HepG2 (cell line): ENCODE measurements at regions not wholly inside any gene's neighbourhood (a gene's known extent, or its start where the extent isn't known, plus 50 kb on each side); places are given as distances from the start of the nearest gene placed in this dataset.

Experiments used
- ELF3 ChIP-seq: IDR thresholded peaks from 2 replicates; pipeline ENCODE4 v1.6.1; 2016; ENCODE audit warnings: missing genetic modification reagents, missing compliant biosample characterization
- FOXA3 ChIP-seq: IDR thresholded peaks from 2 replicates; pipeline ENCODE4 v1.6.1; 2016; ENCODE audit warnings: missing genetic modification reagents, missing compliant biosample characterization
- HNRNPL ChIP-seq: fragments of 200-400 bp; formaldehyde crosslinking; IDR thresholded peaks from 2 replicates; pipeline ENCODE4 v1.6.1; 2017; ENCODE audit warnings: mild to moderate bottlenecking, low read depth, low read length
- KLF9 ChIP-seq: IDR thresholded peaks from 2 replicates; pipeline ENCODE4 v1.6.1; 2016; ENCODE audit warnings: low read depth
- MAFG ChIP-seq: sonication (generic); formaldehyde crosslinking; IDR thresholded peaks from 2 replicates; pipeline ENCODE4 v1.5.1; 2020; ENCODE audit warnings: mild to moderate bottlenecking, missing genetic modification reagents
- MTF1 ChIP-seq: sonication (generic); formaldehyde crosslinking; IDR thresholded peaks from 2 replicates; pipeline ENCODE4 v1.5.0; 2020; ENCODE audit warnings: missing genetic modification reagents
- PHF21A ChIP-seq: sonication (generic); formaldehyde crosslinking; IDR thresholded peaks from 2 replicates; pipeline ENCODE4 v1.5.0; 2020; ENCODE audit warnings: mild to moderate bottlenecking, missing genetic modification reagents
- YEATS4 ChIP-seq: sonication (generic); formaldehyde crosslinking; IDR thresholded peaks from 2 replicates; pipeline ENCODE4 v1.4.0; 2020; ENCODE audit warnings: missing genetic modification reagents, borderline replicate concordance
- ZFP36 ChIP-seq: fragments of 150-350 bp; IDR thresholded peaks from 2 replicates; pipeline ENCODE4 v1.6.1; 2018; ENCODE audit warnings: borderline replicate concordance, low read length, low read depth; ENCODE audit not compliant: partially characterized antibody
- ZNF660 ChIP-seq: sonication (generic); formaldehyde crosslinking; IDR thresholded peaks from 2 replicates; pipeline ENCODE4 v1.5.1; 2020; ENCODE audit warnings: mild to moderate bottlenecking, low read depth, missing genetic modification reagents, borderline replicate concordance
- ZNF724P ChIP-seq: sonication (generic); formaldehyde crosslinking; IDR thresholded peaks from 2 replicates; pipeline ENCODE4 v1.8.0; 2022; ENCODE audit warnings: missing genetic modification reagents, borderline replicate concordance
- ZSCAN22 ChIP-seq: sonication (generic); formaldehyde crosslinking; IDR thresholded peaks from 2 replicates; pipeline ENCODE4 v1.4.0; 2020; ENCODE audit warnings: mild to moderate bottlenecking, missing genetic modification reagents
- ZZZ3 ChIP-seq: sonication (generic); formaldehyde crosslinking; IDR thresholded peaks from 2 replicates; pipeline ENCODE4 v1.4.0; 2020; ENCODE audit warnings: missing genetic modification reagents, mild to moderate bottlenecking, borderline replicate concordance
- TF ChIP-seq, protein P1 (sequence below): sonication (generic); formaldehyde crosslinking; IDR thresholded peaks from 2 replicates; pipeline ENCODE4 v1.5.1; 2020; ENCODE audit warnings: mild to moderate bottlenecking, missing genetic modification reagents, borderline replicate concordance
- TF ChIP-seq, protein P2 (sequence below): sonication (generic); formaldehyde crosslinking; IDR thresholded peaks from 2 replicates; pipeline ENCODE4 v1.4.0; 2020; ENCODE audit warnings: missing genetic modification reagents, borderline replicate concordance
- TF ChIP-seq, protein P3 (sequence below): IDR thresholded peaks from 2 replicates; pipeline ENCODE4 v1.6.1; 2012; ENCODE audit warnings: inconsistent platforms
- TF ChIP-seq, protein P4 (sequence below): sonication (generic); formaldehyde crosslinking; IDR thresholded peaks from 2 replicates; pipeline ENCODE4 v1.5.0; 2020; ENCODE audit warnings: mild to moderate bottlenecking, missing genetic modification reagents, borderline replicate concordance
- TF ChIP-seq, protein P5 (sequence below): IDR thresholded peaks from 2 replicates; pipeline ENCODE4 v1.6.1; 2016; ENCODE audit warnings: mild to moderate bottlenecking

DNA sequence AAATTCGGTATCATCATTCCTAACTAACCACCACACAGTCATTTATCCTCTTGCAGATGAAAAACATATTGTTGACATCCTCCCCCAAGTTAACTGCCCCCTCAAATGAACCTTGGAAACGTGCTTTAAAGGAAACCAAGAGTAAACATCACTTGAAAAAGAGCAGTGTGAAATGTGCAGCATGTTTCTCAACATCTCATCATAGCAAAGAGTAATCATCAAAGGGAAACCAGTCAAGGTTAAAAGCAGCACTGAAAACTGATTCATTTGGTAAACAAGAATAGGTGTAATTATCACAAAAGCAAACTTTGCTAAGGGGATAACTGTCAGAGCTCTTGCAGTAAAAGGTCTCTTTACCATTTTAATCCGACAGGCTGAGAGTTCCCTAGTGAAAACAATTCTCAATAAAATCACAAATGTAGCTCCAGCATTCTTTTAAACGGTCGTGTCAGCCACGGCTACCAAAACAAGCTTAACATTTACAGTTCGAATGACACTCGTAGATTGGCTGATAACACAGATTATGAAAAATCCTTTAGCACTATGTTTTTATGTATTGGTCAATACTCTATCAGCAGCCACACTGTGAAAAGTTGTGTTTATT is 461.0 kb downstream of the GBE1 start (continued):
- TF ChIP-seq, protein P1, sequence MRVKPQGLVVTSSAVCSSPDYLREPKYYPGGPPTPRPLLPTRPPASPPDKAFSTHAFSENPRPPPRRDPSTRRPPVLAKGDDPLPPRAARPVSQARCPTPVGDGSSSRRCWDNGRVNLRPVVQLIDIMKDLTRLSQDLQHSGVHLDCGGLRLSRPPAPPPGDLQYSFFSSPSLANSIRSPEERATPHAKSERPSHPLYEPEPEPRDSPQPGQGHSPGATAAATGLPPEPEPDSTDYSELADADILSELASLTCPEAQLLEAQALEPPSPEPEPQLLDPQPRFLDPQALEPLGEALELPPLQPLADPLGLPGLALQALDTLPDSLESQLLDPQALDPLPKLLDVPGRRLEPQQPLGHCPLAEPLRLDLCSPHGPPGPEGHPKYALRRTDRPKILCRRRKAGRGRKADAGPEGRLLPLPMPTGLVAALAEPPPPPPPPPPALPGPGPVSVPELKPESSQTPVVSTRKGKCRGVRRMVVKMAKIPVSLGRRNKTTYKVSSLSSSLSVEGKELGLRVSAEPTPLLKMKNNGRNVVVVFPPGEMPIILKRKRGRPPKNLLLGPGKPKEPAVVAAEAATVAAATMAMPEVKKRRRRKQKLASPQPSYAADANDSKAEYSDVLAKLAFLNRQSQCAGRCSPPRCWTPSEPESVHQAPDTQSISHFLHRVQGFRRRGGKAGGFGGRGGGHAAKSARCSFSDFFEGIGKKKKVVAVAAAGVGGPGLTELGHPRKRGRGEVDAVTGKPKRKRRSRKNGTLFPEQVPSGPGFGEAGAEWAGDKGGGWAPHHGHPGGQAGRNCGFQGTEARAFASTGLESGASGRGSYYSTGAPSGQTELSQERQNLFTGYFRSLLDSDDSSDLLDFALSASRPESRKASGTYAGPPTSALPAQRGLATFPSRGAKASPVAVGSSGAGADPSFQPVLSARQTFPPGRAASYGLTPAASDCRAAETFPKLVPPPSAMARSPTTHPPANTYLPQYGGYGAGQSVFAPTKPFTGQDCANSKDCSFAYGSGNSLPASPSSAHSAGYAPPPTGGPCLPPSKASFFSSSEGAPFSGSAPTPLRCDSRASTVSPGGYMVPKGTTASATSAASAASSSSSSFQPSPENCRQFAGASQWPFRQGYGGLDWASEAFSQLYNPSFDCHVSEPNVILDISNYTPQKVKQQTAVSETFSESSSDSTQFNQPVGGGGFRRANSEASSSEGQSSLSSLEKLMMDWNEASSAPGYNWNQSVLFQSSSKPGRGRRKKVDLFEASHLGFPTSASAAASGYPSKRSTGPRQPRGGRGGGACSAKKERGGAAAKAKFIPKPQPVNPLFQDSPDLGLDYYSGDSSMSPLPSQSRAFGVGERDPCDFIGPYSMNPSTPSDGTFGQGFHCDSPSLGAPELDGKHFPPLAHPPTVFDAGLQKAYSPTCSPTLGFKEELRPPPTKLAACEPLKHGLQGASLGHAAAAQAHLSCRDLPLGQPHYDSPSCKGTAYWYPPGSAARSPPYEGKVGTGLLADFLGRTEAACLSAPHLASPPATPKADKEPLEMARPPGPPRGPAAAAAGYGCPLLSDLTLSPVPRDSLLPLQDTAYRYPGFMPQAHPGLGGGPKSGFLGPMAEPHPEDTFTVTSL (CRISPR knock-in tag), result peak; percentile 100
- no peak for TF ChIP-seq ZSCAN22 (CRISPR knock-in tag)
- TF ChIP-seq, protein P2, sequence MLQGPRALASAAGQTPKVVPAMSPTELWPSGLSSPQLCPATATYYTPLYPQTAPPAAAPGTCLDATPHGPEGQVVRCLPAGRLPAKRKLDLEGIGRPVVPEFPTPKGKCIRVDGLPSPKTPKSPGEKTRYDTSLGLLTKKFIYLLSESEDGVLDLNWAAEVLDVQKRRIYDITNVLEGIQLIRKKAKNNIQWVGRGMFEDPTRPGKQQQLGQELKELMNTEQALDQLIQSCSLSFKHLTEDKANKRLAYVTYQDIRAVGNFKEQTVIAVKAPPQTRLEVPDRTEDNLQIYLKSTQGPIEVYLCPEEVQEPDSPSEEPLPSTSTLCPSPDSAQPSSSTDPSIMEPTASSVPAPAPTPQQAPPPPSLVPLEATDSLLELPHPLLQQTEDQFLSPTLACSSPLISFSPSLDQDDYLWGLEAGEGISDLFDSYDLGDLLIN (CRISPR knock-in tag), result peak; percentile 48; the same call in 1 of the 2 replicates
- 0 out of 2 replicates have a peak, but pooled peaks have one; percentile 60 for TF ChIP-seq MTF1 (CRISPR knock-in tag)
- TF ChIP-seq, protein P3, sequence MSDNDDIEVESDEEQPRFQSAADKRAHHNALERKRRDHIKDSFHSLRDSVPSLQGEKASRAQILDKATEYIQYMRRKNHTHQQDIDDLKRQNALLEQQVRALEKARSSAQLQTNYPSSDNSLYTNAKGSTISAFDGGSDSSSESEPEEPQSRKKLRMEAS, result peak; percentile 68; the same call in 1 of the 2 replicates
- TF ChIP-seq FOXA3 (CRISPR knock-in tag), result peak; percentile 100
- peak; percentile 88 for TF ChIP-seq PHF21A (CRISPR knock-in tag)
- peak; percentile 90 for TF ChIP-seq ELF3 (CRISPR knock-in tag)
- peak; percentile 79 for TF ChIP-seq ZFP36
- TF ChIP-seq KLF9 (CRISPR knock-in tag), result 0 out of 2 replicates have a peak, but pooled peaks have one; percentile 68
- peak; percentile 53; the same call in 1 of the 2 replicates for TF ChIP-seq YEATS4 (CRISPR knock-in tag)
- TF ChIP-seq ZZZ3, result no peak
- TF ChIP-seq, protein P4, sequence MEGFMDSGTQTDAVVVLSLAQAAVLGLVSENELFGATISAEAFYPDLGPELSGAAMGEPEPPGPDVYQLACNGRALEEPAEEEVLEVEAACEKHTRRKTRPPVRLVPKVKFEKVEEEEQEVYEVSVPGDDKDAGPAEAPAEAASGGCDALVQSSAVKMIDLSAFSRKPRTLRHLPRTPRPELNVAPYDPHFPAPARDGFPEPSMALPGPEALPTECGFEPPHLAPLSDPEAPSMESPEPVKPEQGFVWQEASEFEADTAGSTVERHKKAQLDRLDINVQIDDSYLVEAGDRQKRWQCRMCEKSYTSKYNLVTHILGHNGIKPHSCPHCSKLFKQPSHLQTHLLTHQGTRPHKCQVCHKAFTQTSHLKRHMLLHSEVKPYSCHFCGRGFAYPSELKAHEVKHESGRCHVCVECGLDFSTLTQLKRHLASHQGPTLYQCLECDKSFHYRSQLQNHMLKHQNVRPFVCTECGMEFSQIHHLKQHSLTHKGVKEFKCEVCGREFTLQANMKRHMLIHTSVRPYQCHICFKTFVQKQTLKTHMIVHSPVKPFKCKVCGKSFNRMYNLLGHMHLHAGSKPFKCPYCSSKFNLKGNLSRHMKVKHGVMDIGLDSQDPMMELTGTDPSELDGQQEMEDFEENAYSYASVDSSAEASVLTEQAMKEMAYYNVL (CRISPR knock-in tag), result peak; percentile 95
- TF ChIP-seq, protein P5, sequence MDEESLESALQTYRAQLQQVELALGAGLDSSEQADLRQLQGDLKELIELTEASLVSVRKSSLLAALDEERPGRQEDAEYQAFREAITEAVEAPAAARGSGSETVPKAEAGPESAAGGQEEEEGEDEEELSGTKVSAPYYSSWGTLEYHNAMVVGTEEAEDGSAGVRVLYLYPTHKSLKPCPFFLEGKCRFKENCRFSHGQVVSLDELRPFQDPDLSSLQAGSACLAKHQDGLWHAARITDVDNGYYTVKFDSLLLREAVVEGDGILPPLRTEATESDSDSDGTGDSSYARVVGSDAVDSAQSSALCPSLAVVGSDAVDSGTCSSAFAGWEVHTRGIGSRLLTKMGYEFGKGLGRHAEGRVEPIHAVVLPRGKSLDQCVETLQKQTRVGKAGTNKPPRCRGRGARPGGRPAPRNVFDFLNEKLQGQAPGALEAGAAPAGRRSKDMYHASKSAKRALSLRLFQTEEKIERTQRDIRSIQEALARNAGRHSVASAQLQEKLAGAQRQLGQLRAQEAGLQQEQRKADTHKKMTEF (CRISPR knock-in tag), result peak; percentile 99
- peak; percentile 87 for TF ChIP-seq ZNF724P (CRISPR knock-in tag)
- no peak for TF ChIP-seq MAFG (CRISPR knock-in tag)
- no peak for TF ChIP-seq ZNF660 (CRISPR knock-in tag)
- no peak for TF ChIP-seq HNRNPL
